Limb (tissue), 2 donors: ENCODE measurements at regions not wholly inside any gene's neighbourhood (a gene's known extent, or its start where the extent isn't known, plus 50 kb on each side); places are given as distances from the start of the nearest gene placed in this dataset.

Experiments used
- DNase-seq, 2 donors: peaks; one replicate each; pipeline ENCODE4 v3.0.0-alpha.2; 2016; ENCODE audit errors: extremely low spot score in 2 of 2

DNA sequence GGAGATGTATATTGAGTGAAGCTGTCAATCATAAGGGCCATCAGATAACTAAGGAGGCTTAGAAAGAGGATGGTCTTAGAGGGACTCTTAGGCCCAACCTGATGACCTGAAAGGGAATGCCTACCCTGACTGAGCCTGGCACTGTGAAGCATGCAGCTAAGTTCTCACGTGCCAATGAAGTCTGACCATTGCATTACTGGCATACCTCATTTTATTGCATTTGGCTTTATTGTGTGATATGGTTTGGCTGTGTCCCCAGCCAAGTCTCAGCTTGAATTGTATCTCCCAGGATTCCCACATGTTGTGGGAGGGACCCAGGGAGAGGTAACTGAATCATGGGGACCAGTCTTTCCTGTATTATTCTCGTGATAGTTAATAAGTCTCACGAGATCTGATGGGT, 421.6 kb upstream of the SGCD start:
- no peak for DNase-seq

DNA sequence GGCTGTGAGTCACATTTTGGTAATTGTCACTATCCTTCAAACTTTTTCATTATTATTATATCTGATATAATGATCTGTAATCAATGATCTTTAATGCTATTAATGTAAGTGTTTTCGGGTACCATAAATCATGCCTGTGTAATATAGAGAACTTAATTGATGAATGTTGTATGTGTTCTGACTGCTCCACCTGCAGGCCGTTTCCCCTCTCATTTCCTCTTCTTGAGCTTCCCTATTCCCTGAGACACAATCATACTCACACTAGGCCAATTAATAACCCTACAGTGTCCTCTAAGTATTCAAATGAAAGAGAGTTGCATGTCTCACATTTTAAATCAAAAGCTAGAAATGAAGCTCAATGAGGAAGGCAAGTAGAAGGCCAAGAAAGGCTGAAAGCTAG, 420.9 kb upstream of the SGCD start:
- DNase-seq: no peak

DNA sequence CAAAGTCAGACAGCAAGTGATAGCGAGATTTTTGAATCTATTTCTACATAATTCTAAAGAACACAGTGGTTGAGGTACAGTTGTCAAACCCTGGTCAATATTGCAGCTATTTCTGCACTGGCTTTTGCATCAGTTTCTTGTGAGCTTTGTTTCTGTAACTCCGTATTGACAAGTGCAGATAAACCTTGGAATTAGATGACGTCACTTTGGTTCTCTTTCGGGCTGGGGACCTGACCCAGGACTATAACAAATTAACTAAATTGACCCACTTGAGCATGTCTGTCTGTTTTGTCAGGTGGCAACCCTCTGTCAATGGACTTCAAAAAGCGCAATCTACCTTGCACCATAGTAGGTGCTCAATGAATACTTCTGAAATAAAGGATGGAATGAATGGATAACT, 418.4 kb upstream of the SGCD start:
- DNase-seq: no peak

DNA sequence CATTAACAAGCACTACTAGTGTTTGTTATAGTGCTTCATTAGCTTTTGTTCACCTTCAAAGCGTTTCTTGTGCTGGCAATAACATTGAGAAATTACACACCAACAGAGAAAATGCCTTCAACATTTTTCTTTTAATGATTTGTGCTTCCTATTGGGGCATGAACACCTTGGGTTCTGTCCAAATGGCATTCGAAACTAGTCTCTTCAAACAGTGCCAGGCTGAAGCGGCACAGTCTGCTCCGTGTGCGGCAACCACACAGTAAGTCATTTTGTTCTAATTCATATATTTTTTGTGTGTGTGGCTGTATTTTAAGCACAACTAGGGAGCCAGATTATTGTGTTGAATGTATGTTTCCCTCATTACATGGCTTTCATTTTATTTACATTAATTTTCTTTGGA, 414.7 kb upstream of the SGCD start:
- DNase-seq: no peak

DNA sequence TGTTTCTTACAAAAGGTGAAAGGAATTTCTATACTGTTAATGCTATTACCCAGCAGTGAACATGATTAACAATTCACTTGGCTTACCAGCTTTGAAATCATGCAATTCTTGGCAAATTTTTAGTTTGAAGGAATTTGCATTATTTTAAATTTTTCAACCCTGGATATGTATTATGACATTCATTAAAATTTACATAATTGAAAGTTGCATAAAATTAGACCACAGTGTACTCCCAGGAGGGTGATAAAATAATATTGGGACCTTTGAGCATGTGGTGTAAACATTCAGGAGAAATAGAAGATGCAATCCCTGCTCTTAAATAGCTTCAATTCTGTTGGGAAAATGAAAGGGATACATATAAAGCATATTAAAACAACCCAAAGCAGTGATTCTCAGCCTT, 412.2 kb upstream of the SGCD start:
- no peak for DNase-seq

DNA sequence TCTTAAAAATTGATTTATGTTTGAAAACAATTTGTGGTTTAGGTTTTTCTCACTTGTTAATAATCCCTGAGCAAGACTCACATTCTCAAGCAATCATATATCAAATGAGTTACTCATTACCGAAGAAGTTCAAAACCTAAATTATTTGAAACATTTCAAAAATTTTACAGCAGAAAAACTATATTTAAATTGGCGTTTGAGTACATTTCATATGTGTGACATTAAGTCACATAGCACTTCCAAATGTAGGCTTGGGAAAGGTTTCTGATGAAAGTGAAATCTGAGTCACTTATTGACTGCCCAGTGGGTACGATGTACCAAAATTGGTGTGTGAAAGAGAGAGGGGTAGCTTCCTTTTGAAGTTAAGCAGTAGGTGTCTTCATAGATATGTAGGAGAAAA, 411.4 kb upstream of the SGCD start:
- no peak for DNase-seq

DNA sequence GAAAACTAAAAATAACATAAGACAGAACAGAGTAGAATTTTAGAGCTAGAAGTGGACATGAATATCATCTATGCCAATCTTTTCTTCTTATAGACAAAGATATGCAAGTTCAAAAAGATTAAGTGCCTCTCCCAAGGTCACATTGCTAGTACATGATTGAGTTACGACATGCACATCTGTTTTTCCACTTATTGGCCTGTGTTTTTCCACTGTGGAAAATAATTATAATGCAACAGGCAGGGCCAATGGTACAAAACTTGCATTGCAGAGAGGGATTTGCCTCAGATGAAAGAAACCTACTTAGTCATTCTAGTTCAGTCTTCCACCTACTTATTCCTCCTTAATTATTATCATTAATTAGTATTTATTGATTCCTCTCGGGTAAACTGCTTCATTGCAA, 407.8 kb upstream of the SGCD start:
- DNase-seq: peak in 1 of 2 donors; percentile 72

DNA sequence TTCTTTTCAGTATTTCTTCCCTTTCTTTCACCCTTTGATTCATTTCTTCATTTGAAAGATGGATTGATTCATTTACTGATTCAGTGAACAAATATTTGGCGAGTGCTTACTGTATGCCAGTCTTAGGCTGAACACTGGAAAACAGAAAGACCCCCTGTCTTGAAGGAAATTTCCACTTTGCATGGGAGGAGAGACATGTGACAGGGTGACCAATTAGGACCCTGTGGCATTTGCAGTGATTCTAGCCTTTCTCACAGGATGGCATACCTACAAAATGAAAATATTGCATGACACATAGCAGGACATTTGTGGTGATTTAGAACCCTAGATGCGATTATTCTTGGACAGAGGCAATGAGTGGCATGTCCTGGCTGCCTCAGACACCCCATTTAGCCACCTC, 407.2 kb upstream of the SGCD start:
- DNase-seq: no peak

DNA sequence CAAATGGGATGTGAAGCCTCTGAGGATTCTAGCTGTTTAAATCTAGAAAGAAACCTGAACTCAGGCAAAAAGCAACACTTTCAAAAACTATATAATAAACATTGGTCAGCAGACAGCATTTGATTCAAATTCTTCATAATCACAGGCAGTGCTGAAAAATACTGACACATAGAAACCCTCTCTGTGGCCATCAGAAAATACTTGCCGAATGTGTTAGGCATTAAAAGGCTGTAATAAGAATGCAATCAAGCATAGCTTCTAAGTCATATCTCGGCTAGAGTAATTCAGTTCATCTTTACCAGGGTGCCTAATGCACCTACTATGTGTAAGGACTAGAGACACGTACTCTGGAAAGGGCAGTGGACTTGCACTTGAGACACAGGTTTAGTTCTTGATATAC, 405.3 kb upstream of the SGCD start:
- DNase-seq: no peak

DNA sequence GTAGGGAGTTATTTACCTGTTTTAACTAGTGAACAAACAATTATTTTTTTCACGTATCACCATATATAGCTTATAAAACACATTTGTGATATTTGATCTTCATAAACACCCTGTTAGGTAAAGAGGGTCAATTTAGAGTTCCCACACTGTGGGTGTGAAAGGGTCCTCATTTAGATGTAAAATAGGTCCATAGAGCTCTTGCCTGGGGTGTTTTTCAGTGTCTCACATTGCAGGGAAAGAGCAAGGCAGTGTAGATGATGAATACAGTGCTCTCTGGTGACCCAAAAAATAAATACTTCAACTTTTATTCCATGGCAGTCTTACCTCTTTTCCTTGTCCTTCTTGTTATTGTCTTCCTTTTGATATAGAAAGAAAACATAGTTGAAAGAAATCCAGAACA, 403.2 kb upstream of the SGCD start:
- DNase-seq: no peak

DNA sequence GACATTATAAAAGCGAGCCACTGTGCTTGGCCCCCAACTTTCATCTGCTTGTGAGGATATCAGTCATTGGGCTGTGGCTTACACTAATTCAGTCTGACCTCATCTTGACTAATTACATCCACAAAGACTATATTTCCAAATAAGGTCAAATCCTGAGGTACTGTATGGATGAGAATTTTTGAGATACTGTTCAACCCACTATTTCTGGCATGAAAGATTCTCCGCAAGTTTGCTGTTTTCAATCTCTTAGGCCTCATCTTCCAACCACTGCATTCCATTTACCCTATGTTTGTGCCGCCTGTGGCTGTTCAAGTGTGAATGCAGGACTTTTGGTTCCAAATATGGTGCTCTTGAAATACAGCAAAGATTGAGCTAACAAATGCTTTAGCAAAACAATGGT, 400.9 kb upstream of the SGCD start:
- no peak for DNase-seq

DNA sequence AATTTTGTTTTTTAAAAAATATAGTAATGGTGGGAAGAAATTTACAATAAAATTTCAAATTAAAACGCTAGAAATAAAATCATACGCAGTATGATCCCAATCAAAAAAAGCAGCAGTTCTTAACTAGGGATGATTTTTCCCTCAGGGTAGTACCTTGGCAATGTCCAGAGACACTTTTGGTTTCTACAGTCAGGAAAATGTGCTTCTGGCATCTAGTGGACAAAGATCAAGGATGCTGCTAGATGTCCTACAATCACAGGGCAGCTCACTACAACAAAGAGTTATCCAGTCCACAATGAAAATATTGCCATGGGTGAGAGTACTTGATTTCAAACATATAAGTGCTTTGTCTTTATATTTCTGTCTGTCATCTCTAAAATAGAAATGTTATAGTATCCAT, 400.2 kb upstream of the SGCD start:
- DNase-seq: no peak

DNA sequence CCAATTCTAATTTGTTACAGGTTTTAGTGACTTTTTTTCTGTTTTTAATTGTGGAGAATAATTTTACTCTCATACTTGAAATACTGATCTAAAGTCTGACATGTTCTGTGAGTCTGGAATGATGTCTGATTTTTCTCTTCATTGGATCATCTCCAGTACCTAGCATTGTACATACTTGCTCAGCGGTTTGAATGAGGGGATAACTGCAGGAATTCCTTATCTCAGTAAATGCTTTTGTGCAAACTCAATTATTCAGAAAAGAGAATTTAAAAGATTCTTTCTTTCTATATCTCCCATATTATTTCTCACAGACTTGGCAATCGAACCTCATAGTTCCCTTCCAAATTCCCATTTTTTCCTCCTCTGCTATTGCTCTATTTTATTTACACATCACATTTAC, 397.9 kb upstream of the SGCD start:
- DNase-seq: no peak

DNA sequence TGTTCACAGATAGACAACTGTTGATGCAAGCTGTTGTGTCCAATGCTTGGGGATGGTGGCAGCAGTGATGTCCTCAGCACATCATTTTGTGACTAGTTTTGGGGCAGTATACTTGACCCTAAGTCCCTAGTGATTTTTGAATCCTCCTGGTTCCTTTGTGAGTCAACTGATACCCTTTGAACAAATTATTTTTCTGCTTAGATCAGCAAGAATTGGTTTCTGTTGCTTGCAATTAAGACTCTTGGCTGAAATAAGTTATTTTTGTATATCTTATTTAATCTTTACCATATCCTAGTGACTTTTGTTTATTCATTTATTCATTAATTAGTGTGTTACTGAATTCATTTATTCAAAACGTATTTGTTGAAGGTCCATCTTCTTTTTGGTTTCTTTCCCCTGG, 392.0 kb upstream of the SGCD start:
- no peak for DNase-seq

DNA sequence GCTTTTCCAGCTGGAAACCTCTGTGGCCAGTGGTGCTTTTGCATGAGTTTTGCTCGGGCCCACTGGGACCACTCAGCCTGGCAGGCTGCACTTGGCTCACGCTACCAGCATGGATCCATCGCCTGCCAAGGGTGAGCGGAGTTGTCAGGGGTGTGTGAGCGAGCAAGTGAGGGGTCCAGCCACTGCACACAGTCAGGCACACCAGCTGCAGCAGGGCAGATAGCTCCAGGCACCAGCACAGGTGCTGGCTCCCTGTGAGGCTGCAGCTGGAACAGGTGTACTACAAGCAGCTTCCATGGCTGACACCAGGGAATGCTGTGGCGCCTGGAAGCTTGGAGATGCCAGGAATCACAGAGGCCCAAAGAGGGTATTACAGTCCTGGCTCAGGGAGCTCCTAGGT, 391.2 kb upstream of the SGCD start:
- no peak for DNase-seq

DNA sequence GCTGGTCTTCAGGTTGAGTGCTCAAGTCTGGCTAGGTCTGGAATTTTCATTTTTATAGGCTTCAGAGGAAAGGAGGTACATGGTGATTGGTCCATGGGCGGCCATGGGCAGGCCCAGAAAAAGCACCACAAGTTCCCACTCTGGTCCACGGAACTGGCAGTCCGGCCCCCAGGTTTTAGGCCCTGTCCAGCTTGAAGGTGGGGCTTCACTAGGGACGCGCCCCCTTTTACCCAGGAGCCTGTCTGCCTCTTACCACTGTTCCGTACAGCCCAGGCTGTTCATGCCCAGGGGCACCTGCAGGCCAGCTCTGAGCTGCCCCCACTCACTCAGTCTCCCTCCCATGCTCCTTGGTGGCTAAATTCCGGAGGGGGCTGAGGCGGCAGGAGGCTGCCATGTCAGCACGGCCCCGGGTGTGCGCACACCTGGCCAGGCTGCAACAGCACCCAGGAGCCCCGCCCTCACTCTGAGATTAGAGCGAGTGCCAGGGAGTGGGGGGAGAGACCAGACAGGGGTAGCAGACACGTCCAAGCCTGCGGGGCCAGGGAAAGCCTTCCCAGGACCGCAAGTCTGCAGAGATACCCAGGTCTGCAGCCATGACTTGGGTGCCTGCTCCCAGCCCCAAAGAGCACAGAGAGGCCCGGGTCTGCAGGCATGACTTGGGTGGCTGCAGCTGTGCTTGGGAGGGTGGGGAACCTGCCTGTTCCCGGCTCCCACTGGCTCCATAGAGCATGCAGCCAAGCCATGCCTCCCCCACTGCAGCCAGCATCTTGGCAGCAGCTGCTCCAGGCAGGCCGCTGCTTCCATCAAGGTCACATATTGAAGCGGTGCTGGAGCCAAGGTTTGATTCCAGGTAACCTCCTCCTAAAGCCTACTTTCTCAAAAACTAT, 390.2 kb upstream of the SGCD start:
- peak in 1 of 2 donors; percentile 33 for DNase-seq

DNA sequence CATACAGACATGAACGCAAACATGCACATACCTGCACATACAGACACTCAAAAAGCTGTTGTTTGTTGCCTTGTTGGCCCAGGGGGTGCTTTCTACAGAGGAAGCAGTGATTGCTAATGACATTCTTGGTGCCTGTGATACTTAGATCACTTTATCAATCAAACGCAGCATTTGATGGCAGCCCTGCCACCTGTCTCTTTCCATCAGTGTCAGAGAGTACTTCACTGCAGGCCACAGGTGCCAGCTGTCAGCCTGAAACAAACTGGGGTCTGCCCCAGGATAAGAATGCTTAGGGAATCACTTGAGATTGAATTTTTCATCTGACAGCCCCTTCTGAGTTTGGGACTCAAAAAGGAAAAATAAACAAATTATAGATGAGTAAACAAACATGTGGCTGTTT, 388.9 kb upstream of the SGCD start:
- peak in 1 of 2 donors; percentile 36 for DNase-seq

DNA sequence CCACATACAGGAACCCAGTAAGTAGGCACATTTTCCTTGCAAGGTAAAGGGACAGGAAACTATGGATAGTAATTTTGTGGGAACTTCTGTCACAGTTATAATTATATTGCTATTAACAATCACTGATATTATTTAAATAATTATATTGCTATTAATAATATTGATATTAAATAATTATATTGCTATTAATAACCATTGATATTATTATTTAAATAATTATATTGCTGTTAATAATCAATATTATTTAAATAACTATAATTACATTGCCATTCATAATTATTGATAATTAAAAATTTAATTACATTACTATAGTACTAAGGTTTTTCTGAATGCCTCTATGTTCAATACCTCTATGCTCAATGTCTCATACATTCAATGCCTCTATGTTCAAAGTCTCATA, 385.6 kb upstream of the SGCD start:
- DNase-seq: no peak

DNA sequence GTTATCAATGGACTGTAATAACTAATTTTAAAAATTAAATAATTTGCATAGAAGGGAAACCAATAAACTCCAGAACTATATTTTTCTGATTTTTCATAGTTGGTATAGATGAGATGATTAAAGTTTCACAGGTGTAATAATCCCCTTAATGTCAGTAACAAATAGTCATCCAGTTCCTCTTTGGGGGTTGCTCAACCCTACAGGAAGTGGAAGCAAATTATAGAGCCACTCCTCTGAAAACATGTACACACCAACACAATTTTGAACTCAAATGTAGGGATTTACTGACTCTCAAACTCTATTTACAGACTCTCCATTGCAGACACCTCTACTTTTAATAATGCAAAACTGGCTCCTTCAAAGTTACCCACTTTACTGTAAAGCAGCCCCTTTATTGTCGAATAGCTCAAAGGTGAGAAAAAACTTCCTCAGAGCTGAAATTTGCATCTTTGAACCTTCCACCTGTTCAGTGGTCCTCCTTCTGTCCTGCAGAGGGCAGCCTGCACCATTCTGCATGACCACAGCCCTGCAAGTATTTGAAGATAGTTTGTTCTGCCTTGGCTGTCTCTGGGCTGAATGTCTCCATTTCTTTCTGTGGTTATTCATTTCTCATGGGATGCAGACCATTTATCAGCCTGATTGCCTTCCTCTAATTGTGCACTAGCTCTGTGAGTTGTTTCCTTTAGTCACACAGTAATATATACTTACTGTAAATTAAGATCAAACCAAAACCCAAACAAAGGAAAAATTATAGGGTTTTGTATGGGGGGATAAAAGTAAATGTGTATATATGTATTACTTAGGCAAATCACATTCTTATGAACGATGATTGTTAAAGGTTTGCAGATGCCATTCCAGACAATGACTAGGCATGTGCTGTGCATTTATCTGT, 383.2 kb upstream of the SGCD start:
- peak; percentile 64 to 67 for DNase-seq

DNA sequence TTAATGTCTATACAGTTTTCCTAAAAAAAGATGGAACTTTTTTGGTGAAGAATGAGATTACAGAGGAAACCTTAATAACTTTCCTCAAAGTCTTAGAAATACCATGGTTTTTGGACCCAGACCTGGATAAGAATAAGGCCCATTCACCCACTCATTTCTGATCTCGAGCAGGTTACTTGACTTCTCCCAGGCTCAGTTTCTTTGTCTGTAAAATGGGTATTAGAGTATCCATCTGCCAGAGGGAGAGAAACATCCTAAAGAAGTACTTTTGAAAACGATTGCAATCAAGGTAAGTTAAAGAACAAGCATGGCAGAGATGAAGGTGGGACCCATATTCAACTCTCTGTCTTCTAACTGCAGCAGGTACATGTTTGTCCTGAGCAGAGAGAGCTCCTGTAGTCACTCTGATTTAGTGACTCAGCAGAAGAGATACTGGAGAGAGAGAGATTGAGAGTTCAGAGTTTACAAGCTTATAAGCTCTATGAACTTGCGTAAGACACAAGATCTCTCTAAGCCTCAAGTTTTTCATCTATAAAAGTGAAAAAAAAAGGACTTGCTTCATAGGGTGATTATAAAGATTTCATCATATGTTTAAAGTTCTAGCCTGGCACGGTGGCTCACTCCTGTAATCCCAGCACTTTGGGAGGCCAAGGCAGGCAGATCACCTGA, 379.4 kb upstream of the SGCD start:
- no peak for DNase-seq

DNA sequence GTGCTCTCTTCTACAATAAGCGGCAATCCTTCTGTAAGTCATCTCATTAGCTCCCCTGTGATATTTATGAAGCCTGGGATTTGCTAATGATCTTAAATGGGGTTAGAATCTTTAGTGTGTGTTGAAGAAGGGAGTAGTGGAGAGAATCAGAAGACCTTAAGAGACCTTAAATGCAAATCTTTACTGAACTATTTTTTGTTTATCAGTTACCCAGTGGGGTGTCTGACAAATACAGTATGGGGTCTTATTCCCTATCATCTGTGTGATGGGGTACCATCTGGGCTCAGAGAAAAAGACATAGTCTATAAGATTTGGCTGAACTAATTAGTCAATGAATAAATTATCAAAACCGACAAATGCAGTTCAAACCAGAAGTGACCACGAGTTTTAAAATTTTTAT, 378.4 kb upstream of the SGCD start:
- DNase-seq: no peak

DNA sequence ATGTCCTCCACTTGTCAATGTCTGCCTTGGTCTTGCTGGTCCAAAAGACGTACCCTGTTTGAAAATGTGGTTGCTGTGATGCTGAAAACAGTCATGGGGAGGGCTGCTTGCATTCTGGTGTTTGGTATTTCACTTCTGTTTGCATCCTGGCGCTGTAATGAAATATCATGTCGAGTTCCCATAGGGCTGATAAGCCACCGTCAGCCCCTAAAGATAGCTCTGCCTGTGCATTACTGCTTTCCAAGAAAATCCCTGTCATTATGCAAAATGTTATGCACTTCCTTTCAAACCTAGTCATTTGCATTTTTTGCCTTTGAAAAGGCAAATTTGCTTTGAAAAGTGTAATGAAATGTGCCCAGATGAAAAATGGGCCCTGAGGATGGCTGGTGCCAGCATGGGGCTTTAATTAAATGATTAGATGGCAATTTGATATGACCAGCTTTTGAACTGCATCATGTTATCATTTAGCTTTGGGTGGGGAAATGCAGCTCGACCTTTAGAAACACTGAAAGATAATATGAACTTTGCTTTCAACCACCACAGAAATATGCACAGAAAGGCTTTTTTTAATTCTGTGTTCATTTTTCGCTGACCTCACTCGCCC, 374.4 kb upstream of the SGCD start:
- no peak for DNase-seq
